Adrenal gland (tissue), 5 donors: ENCODE measurements at regions not wholly inside any gene's neighbourhood (a gene's known extent, or its start where the extent isn't known, plus 50 kb on each side); places are given as distances from the start of the nearest gene placed in this dataset.

Experiments used
- CTCF ChIP-seq, 6 experiments: fragments of 450-650 bp in 4 of 6; fragments of 200-600 bp in 2 of 6; sonication (generic) in 1 of 6; IDR thresholded peaks; 1 replicate in 5 of 6; 2 replicates in 1 of 6; pipeline versions ENCODE4 v1.5.1 to v1.8.0; 2016 to 2021; ENCODE audit warnings: antibody characterized with exemption in 6 of 6, mild to moderate bottlenecking in 2 of 6, moderate library complexity in 1 of 6
- POLR2A ChIP-seq, 2 donors: fragments of 450-650 bp; IDR thresholded peaks; one replicate each; pipeline ENCODE4 v1.6.1; 2017; ENCODE audit warnings: antibody characterized with exemption in 2 of 2, mild to moderate bottlenecking in 2 of 2, moderate library complexity in 1 of 2
- donor health status: DM: no; HTN: no; CAD: no.

GRCh38 chr3:84110787-84111186, 848.0 kb upstream of the CADM2 start:
- no peak for TF ChIP-seq CTCF (IDR thresholded peaks at IDR 0.05)
- no peak for TF ChIP-seq POLR2A (IDR thresholded peaks at IDR 0.05)
